ENCODE measurements at regions not wholly inside any gene's neighbourhood (a gene's known extent, or its start where the extent isn't known, plus 50 kb on each side); places are given as distances from the start of the nearest gene placed in this dataset.

DNA sequence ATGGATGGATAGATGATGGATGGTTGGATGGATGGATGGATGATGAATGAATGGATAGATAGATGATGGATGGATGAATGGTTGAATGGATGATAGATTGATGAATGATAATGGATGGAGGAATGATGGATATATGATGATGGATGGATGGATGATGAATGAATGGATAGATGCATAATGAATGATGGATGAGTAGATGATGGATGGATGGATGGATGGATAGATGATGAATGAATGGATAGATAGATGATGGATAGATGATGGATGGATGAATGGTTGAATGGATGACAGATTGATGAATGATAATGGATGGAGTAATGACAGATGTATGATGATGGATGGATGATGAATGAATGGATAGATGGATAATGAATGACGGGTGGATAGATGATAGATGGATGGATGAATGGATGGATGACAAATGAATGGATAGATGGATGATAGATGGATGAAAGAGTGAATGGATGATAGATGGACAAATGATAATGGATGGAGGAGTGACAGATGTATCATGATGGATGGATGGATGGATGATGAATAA is 1466.5 kb downstream of the BRD1 start:
- H3K4me3 ChIP-seq (replicated peaks; ENCODE audit: insufficient read depth, low read length) = no peak overlapping the region
- no peaks in the 10 kb centered on the region for H3K27me3 ChIP-seq (ENCODE audit: insufficient read depth, poor library complexity, severe bottlenecking)
- H3K27ac ChIP-seq (replicated peaks) = no peak overlapping the region
- TF ChIP-seq SPI1 (IDR thresholded peaks at IDR 0.05; ENCODE audit: borderline replicate concordance, low read depth) (no peak), GABPA (IDR thresholded peaks at IDR 0.05; ENCODE audit: low read depth) (no peak), POLR2AphosphoS5 (IDR thresholded peaks at IDR 0.05; ENCODE audit: low read depth) (no peak), REST (IDR thresholded peaks at IDR 0.05; ENCODE audit: insufficient replicate concordance, low read depth) (no peak), CTCF (IDR thresholded peaks at IDR 0.05; ENCODE audit: insufficient read depth, low read length) (no peak)
- DNase-seq (ENCODE audit: low read depth in 1 of 2, low spot score in 1 of 2) = no peak

GRCh38 chr22:48359613-48359965 is 1468.1 kb downstream of the BRD1 start:
- H3K4me3 ChIP-seq (replicated peaks; ENCODE audit: insufficient read depth, low read length) = no peak overlapping the region
- no peaks in the 10 kb centered on the region for H3K27me3 ChIP-seq (ENCODE audit: insufficient read depth, poor library complexity, severe bottlenecking)
- H3K27ac ChIP-seq (replicated peaks) = no peak overlapping the region
- DNase-seq (ENCODE audit: low read depth in 1 of 2, low spot score in 1 of 2) = no peak
- TF ChIP-seq SPI1 (IDR thresholded peaks at IDR 0.05; ENCODE audit: borderline replicate concordance, low read depth) = no peak
- no peak for TF ChIP-seq CTCF (IDR thresholded peaks at IDR 0.05; ENCODE audit: insufficient read depth, low read length)
- TF ChIP-seq GABPA (IDR thresholded peaks at IDR 0.05; ENCODE audit: low read depth) = no peak
- no peak for TF ChIP-seq POLR2AphosphoS5 (IDR thresholded peaks at IDR 0.05; ENCODE audit: low read depth)
- TF ChIP-seq REST (IDR thresholded peaks at IDR 0.05; ENCODE audit: insufficient replicate concordance, low read depth) = no peak

- no peak overlapping the region for H3K4me3 ChIP-seq (replicated peaks; ENCODE audit: insufficient read depth, low read length)
- TF ChIP-seq SPI1 (IDR thresholded peaks at IDR 0.05; ENCODE audit: borderline replicate concordance, low read depth) (no peak), GABPA (IDR thresholded peaks at IDR 0.05; ENCODE audit: low read depth) (no peak)
- no peaks in the 10 kb centered on the region for H3K27me3 ChIP-seq (ENCODE audit: insufficient read depth, poor library complexity, severe bottlenecking)
- no peak overlapping the region for H3K27ac ChIP-seq (replicated peaks)
- DNase-seq (ENCODE audit: low read depth in 1 of 2, low spot score in 1 of 2) = no peak
Observed at GRCh38 chr22:48358886-48359612, 1468.6 kb downstream of the BRD1 start.

DNA sequence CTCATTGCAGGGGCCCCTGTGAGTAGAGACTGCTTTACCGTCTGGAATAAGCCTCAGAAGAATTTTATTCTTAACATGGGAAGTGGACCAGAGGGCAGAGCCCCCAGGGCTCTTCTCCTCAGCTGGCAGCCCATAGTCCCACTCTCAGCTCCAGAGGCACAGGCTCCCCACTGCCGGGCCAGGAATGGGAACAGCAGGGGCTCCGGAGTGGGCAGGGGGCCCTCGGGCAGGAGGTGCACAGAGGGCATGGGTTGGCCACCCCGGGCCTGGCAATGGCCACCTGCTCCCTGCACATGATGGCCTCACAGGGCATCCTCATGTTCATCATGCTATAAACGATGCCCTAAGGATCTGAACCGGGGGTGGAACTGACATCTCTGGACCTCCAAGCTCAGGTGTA is 1469.7 kb downstream of the BRD1 start:
- Histone ChIP-seq H3K27me3 (ENCODE audit: insufficient read depth, poor library complexity, severe bottlenecking) (no peaks in the 10 kb centered on the region), H3K4me3 (replicated peaks; ENCODE audit: insufficient read depth, low read length) (no peak overlapping the region), H3K27ac (replicated peaks) (no peak overlapping the region)
- TF ChIP-seq REST (IDR thresholded peaks at IDR 0.05; ENCODE audit: insufficient replicate concordance, low read depth) (no peak), GABPA (IDR thresholded peaks at IDR 0.05; ENCODE audit: low read depth) (no peak), POLR2AphosphoS5 (IDR thresholded peaks at IDR 0.05; ENCODE audit: low read depth) (no peak)
- no peak for DNase-seq (ENCODE audit: low read depth in 1 of 2, low spot score in 1 of 2)

Measured in HL-60 (cell line).